ENCODE measurements at regions not wholly inside any gene's neighbourhood (a gene's known extent, or its start where the extent isn't known, plus 50 kb on each side); places are given as distances from the start of the nearest gene placed in this dataset.
"Not testable (repeated sequence)": the region's sequence is repeated elsewhere in the genome, so short reads cannot be mapped to it uniquely, and the experiment has no call there.

DNA sequence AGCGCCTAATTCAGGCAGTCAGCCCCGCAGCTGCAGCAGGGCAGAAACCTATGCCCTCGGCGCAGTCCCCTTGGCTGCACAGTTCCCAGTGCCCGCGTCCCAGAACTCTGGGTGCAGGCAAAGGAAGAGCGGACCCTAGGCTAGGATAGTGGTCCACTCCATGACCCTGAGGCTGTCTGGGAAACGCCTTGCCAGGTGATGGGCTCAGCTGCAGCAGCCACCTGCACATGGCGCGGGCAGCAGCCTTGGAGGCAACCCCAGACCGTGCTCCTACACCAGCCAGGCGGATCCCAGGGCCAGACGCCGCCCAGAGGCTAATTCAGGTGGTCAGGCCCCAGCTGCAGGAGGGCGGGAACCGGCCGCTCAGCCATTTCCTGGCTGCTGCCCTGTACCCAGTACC is 83.0 kb downstream of the POTEC start:
- DNase-seq (ENCODE audit: low read depth in 2 of 2): not testable (repeated sequence)

DNA sequence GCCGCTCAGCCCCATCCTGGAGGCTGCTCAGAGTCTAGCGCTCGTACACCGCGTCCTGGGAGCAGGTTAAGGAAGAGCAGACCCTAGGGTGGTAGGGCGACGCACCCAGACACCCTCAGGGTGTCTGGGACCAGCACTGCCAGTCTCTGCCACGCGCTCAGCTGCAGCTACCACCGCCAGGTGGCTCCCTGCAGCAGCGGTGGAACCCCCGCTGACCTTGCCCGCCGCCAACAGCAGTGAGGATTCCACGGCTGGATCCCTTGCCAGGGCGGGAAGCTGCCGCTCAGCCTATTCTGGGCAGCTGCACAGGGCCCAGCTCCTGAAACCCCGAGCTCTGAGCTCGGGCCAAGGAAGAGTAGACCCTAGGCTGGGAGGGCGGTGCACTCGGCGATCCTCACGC is 83.6 kb downstream of the POTEC start:
- DNase-seq (ENCODE audit: low read depth in 2 of 2): not testable (repeated sequence)

DNA sequence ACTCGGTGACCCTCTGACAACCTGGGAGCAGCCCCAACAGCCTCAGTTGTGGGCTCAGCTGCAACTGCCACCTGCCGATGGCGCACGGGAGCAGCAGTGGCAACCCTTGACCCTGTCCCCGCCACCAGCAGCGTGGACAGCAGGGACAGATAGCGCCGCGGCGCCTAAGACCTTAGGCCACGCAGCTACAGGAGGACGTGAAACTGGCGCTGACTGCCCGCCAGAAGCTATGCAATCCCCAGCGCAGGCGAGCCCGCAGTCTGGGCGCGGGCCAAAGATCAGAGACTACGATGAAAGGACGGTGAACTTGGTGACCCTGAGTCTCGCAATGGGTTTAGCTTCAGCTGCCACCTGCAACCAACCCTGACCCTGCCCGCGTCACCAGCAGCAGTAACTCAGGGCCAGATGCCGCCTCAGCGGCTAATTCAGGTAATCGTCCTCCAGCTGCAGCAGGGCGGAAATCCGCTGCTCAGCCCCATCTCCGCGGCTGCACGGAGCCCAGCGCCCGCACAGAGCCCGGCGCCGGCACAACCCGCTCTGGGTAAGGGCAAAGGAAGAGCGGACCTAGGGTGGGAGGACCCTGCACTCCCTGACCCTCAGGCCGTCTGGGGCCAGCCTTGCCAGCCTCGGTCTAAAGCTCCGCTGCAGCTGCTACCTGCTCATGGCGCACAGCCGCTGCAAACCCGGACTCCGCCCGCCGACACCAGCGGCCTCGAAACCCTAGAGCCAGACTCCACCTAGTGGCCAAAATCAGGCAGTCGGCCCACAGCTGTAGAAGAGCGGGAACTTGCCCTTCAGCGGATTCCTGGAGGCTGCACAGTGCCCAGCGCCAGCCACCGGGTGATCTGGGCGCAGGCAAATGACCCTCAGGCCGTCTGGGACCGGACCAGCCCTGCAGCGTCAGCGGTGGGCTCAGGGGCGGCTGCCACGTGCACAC is 85.1 kb downstream of the POTEC start:
- DNase-seq (ENCODE audit: low read depth in 2 of 2): peak; percentile 57 to 58

DNA sequence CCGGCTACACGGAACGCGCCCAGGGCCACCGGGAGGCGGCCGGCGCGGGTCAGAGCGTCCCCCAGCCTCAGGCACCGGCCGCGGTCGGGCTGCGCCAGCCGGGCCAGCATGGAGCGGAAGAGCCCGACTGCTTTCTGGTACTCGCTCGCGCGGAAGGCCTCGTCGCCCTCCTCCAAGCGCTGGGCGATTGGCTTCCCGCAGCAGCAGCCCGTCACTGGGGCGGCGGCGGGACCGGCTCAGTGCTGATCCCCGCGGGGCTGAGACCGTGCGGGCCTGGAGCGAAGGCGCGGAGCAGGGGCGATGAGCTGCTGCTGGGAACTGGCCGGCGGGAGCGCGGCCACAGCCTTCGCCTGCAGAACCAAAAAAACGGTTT is 92.8 kb downstream of the POTEC start:
- peak in 1 of 2 donors; percentile 1 for DNase-seq (ENCODE audit: low read depth in 2 of 2)

DNA sequence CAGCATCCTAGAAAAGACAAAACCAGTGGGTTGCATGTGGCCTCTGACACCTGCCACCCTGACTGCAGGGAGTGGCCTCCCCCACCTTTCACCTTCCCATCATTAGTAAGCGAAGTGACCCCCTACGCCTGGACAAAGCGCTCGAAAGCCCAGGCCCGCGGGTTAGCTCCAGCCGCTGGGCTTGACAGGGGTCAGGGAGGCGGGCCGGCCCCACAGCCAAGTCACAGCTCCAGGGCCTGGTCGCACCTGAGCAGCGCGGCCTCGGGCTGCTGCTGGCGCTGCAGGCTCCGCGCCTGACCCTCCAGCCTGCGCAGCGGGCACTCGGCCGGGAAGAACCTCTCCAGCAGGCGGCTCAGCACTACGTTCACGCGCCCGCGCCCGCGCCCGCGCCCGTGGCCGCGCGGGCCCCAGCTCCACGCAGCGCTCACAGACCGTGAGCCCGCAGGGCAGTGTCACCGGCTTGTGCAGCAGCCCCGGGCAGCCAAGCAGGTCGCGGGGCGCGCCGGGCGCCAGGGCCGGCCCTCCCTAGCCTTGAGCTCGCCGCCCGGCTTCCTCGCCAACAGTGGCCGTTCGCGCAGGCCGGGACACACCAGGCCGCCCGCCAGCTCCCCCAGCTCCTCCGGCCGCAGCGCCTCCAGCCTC is 93.3 kb downstream of the POTEC start:
- DNase-seq (ENCODE audit: low read depth in 2 of 2): not testable (repeated sequence)

DNA sequence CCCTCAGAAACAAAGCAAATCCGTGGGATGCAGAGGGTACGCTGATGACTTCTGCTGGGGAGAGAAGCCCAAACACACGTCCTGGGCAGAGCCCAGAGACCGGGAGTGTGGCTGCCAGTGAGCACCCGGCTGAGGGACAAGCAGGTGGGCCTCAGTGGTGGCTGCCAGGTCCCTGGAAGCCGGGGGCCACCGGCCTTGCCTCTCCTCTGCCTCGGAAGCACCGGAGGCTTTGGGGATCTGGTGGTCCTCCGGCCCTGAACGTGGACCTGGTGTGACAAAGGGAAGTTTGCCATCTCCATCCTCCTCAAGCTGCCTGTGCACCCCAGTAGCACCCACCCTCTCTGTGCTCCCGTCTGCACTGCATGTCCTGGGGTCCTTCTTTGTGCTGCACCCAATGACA is 94.3 kb downstream of the POTEC start:
- DNase-seq (ENCODE audit: low read depth in 2 of 2): not testable (repeated sequence)

DNA sequence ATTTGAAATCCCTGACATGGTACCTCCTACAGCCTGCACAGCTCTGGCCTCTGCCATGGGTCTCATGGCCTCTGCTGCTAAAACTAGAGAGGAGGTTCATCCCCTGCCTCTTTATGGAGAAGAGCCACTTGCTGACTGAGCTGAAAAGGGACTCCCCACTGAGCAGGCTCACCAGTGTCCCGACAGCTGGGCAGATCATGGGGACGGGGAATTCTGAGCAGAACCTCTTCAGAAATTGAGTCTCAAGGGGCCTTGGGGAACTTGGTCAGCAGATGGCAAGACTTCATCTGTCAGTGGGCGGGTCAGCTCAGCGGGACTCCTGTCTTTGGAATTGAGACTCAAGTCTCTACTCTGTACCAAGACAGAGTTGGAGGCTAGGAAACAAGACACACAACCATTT is 95.7 kb downstream of the POTEC start:
- not testable (repeated sequence) for DNase-seq (ENCODE audit: low read depth in 2 of 2)

GRCh38 chr18:14435460-14435859 is 107.9 kb downstream of the POTEC start:
- DNase-seq (ENCODE audit: low read depth in 2 of 2): not testable (repeated sequence)

DNA sequence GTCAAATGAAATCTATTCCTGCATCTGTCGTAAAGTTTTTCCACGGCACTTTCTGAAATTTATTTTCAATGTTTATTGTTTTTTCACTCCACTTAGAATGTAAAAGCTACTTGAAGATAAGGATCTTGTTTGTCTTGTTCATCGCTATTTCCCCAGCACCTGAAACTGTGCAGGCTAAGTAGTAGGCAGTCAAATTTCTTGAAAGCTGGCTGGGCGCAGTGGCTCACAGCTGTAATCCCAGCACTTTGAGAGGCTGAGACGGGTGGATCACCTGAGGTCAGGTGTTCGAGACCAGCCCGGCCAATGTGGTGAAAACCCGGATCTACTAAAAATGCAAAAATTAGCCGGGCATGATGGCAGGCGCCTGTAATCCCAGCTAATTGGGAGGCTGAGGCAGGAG is 111.0 kb downstream of the POTEC start:
- not testable (repeated sequence) for DNase-seq (ENCODE audit: low read depth in 2 of 2)

GRCh38 chr18:14431031-14431521 is 112.3 kb downstream of the POTEC start:
- DNase-seq (ENCODE audit: low read depth in 2 of 2): peak in 1 of 2 donors; percentile 57

DNA sequence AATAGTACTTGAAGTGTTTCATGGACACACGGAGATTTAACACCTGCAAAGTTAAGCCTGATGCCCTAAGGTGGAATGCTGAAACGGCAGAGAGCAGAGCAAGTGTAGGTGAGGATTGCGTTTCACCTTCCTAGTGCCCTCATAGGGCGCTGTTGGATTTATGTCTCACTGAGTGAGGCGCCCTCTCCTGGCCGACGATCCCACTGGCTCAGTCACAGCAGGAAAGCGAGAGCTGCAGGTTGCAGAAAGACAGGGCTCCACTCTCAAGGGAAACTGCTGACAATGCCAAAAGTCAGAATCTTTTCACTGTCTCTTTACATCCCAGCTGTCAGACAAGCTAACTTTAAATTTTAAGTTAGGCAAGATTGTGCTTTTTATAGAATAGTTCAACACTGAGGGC is 127.6 kb downstream of the POTEC start:
- DNase-seq (ENCODE audit: low read depth in 2 of 2): peak in 1 of 2 donors; percentile 21

DNA sequence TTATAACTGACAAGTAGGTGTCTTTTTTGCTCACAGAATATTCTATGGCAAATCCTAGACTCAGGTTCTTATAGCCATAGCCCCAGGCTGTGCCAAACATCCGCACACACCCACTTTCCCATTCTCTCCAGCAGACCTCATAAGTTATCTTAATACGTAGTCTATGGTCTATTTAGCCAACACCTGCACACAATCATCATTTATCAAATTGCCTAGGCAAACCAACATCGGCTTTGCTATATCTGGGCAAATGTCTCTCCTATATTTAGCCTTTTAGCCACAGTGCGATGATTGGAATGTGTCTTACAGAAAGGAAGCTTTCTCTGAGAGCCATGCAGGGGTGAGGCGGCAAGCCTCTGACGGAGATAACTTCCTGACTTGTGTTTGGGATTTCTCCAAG is 128.0 kb downstream of the POTEC start:
- not testable (repeated sequence) for DNase-seq (ENCODE audit: low read depth in 2 of 2)

- DNase-seq (ENCODE audit: low read depth in 2 of 2): not testable (repeated sequence)
Measured at GRCh38 chr18:14395533-14395932, 147.9 kb downstream of the POTEC start.

- not testable (repeated sequence) for DNase-seq (ENCODE audit: low read depth in 2 of 2)
Measured at GRCh38 chr18:14393563-14394103, 149.8 kb downstream of the POTEC start.

- not testable (repeated sequence) for DNase-seq (ENCODE audit: low read depth in 2 of 2)
Measured at GRCh38 chr18:14392604-14393003, 150.8 kb downstream of the POTEC start.

DNA sequence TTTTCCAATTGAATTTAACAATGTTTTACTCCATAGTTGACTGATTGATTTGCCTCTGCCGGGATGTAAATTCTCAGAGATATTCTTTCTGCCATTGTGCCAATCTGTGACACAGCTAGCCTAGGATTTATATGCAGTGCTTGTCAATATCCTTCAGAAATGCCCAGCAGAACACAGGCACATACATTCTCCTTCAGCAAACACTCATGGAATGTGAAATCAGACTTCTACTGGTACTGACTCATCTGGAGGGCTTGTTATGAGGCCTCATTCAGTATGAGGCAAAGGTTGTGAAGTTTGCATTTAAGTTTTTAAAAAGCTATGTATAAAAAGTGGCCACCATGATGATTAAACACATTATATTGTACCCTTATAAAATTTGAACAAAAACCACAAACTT is 158.4 kb downstream of the POTEC start:
- DNase-seq (ENCODE audit: low read depth in 2 of 2): not testable (repeated sequence)

- DNase-seq (ENCODE audit: low read depth in 2 of 2): not testable (repeated sequence)
Measured at GRCh38 chr18:14382666-14383065, 160.7 kb downstream of the POTEC start.

GRCh38 chr18:14379489-14379888 is 163.9 kb downstream of the POTEC start:
- DNase-seq (ENCODE audit: low read depth in 2 of 2): not testable (repeated sequence)

- DNase-seq (ENCODE audit: low read depth in 2 of 2): not testable (repeated sequence)
Measured at GRCh38 chr18:14378376-14378775, 165.0 kb downstream of the POTEC start.

DNA sequence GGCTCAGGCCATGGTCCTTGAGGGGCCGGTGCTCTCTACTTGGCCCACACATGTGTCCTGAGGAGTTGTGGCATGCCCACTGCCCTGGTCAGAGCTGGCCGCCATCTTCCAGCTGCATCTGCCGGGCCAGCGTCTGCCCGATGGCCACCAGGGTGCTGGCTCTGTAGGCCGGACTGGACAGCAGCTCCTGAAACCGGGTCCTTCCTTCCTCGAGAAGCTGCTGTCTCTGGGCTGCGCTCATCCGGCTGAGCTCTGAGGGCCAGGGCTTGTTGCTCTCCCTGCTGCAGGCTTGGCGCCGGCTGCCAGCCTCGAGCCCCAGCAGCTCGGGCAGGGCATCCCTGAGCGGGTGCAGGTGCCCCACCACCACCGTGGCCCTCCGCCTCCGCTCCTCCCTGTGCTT is 182.1 kb downstream of the POTEC start:
- DNase-seq (ENCODE audit: low read depth in 2 of 2): not testable (repeated sequence)

GRCh38 chr18:14357553-14358297 is 185.7 kb downstream of the POTEC start:
- DNase-seq (ENCODE audit: low read depth in 2 of 2): not testable (repeated sequence)

DNA sequence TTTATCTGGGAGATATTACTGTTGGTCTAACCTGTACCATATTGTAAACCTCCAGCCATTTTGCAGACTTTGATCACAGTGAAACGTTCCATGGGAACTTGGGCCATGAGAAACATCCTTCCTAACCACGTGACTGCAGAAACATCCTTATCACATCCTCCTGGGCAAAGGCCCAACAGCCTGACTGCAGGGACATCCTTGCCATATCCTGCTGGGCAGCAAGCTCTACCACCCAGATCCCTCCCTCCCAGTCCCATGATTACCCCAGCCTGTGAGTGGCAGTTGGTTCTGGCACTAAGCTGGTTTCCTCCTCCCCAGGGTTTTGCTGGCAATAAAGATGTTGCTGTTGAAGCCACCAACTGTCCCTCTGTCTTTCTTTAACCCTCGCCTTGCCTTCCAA is 201.2 kb downstream of the POTEC start:
- DNase-seq (ENCODE audit: low read depth in 2 of 2): not testable (repeated sequence)

Data from stimulated activated CD4-positive, alpha-beta T cell treated with anti-CD3 and anti-CD28 coated beads, Interleukin-15, amount 100 ng/mL, for 48 hours (primary cell).